Activated CD4-positive, alpha-beta T cell treated with anti-CD3 and anti-CD28 coated beads, Interleukin-2, amount 10 ng/mL, durations not matched to agents 7 days and 5 days (primary cell): ENCODE measurements at regions not wholly inside any gene's neighbourhood (a gene's known extent, or its start where the extent isn't known, plus 50 kb on each side); places are given as distances from the start of the nearest gene placed in this dataset.

Experiments
- CTCF ChIA-PET: fragments of 350-600 bp; sonication (Branson Sonifier 250); formaldehyde crosslinking; loops from one replicate; lab custom pipeline; 2021; ENCODE audit warnings: antibody characterized with exemption; lab: Charles Lee
- POLR2A ChIA-PET: fragments of 350-600 bp; sonication (Branson Sonifier 250); formaldehyde crosslinking; loops from one replicate; lab custom pipeline; 2021; ENCODE audit warnings: antibody characterized with exemption; lab: Charles Lee
- DNase-seq: peaks from one replicate; pipeline ENCODE4 v3.0.0-alpha.2; 2020
- H3K27ac Mint-ChIP-seq: one replicate; pipeline ENCODE4 v1.8.0; 2021; ENCODE audit warnings: mild to moderate bottlenecking, moderate library complexity, mixed read lengths
- H3K27me3 Mint-ChIP-seq: one replicate; pipeline ENCODE4 v1.8.0; 2021; ENCODE audit warnings: mixed read lengths
- H3K36me3 Mint-ChIP-seq: one replicate; pipeline ENCODE4 v1.8.0; 2021; ENCODE audit warnings: low read depth, mixed read lengths
- H3K4me1 Mint-ChIP-seq: one replicate; pipeline ENCODE4 v1.8.0; 2021; ENCODE audit warnings: mixed read lengths
- H3K4me3 Mint-ChIP-seq: one replicate; pipeline ENCODE4 v1.8.0; 2021; ENCODE audit warnings: mild to moderate bottlenecking, moderate library complexity, mixed read lengths
- H3K9me3 Mint-ChIP-seq: one replicate; pipeline ENCODE4 v1.8.0; 2021; ENCODE audit warnings: mixed read lengths

DNA sequence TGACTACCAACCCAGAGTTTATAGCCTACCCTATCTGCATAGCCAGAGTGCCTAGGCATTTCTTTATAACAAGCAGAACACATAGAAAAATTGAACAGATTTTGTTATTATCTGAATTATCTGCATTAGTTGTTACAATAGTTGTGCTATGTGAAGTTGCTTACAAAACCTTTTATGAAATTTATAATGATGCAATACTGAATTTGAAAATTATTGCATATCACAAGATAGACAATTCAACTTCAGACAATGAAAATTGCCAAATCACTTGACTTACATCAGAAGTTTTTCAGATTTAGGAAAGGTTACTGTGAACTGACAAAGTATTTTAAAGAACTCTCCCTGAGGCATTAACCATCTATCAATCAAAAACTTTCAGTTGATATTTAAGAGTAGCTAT is 437.9 kb upstream of the PIK3C3 start:
- Mint-ChIP-seq H3K4me3 (no peak overlapping the region), H3K27ac (no peak overlapping the region), H3K4me1 (no peaks in the 10 kb centered on the region), H3K36me3 (no peaks in the 10 kb centered on the region), H3K27me3 (no peaks in the 10 kb centered on the region), H3K9me3 (no peaks in the 10 kb centered on the region)
- POLR2A ChIA-PET, result no interaction called here
- DNase-seq, result no peak
- CTCF ChIA-PET, result no interaction called here

GRCh38 chr18:41513438-41513837 is 441.6 kb upstream of the PIK3C3 start:
- CTCF ChIA-PET, result no interaction called here
- Mint-ChIP-seq H3K9me3 (no peaks in the 10 kb centered on the region), H3K27ac (no peak overlapping the region), H3K36me3 (no peaks in the 10 kb centered on the region), H3K4me1 (no peaks in the 10 kb centered on the region), H3K27me3 (no peaks in the 10 kb centered on the region), H3K4me3 (no peak overlapping the region)
- DNase-seq, result no peak
- POLR2A ChIA-PET, result no interaction called here

- Mint-ChIP-seq H3K27ac (no peak overlapping the region), H3K36me3 (no peaks in the 10 kb centered on the region), H3K9me3 (no peaks in the 10 kb centered on the region), H3K4me3 (no peak overlapping the region), H3K4me1 (no peaks in the 10 kb centered on the region), H3K27me3 (no peaks in the 10 kb centered on the region)
- DNase-seq, result no peak
- CTCF ChIA-PET, result no interaction called here
- POLR2A ChIA-PET, result no interaction called here
These were observed 450.7 kb upstream of the PIK3C3 start for GRCh38 chr18:41504316-41504715.

DNA sequence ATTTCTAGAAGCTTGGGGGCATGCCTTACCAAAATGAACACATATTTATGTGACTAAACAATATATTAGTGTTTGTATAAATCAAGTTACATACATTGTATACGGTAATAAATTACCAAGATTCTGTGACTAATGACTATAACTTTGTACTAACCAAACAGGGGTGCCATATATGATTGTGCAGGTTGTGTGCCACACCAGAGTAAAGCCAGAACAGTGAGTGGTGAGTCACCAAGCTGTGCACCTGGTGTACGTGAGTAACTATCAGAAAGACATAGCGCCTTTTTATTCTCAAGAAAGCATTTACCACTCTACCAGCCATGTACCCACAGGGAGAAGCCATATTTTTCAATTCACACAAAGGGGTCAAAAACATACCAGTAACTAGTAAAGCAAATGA is 453.2 kb upstream of the PIK3C3 start:
- Mint-ChIP-seq H3K4me1 (no peaks in the 10 kb centered on the region), H3K27me3 (no peaks in the 10 kb centered on the region), H3K9me3 (no peaks in the 10 kb centered on the region), H3K36me3 (no peaks in the 10 kb centered on the region), H3K4me3 (no peak overlapping the region), H3K27ac (no peak overlapping the region)
- ChIA-PET POLR2A (no interaction called here), CTCF (no interaction called here)
- no peak for DNase-seq

- DNase-seq, result no peak
These were observed 455.7 kb upstream of the PIK3C3 start for GRCh38 chr18:41499345-41499744.

GRCh38 chr18:41490861-41491260 is 464.2 kb upstream of the PIK3C3 start:
- no peaks in the 10 kb centered on the region for H3K27me3 Mint-ChIP-seq
- H3K36me3 Mint-ChIP-seq, result no peaks in the 10 kb centered on the region
- H3K4me3 Mint-ChIP-seq, result no peak overlapping the region
- POLR2A ChIA-PET, result no interaction called here
- CTCF ChIA-PET, result no interaction called here
- no peaks in the 10 kb centered on the region for H3K4me1 Mint-ChIP-seq
- no peak for DNase-seq
- H3K27ac Mint-ChIP-seq, result no peak overlapping the region
- peaks cover 3% of the 10 kb centered on the region for H3K9me3 Mint-ChIP-seq

More at GRCh38 chr18:41499345-41499744, 455.7 kb upstream of the PIK3C3 start:
- Mint-ChIP-seq H3K36me3 (no peaks in the 10 kb centered on the region), H3K9me3 (peaks cover 2% of the 10 kb centered on the region), H3K4me3 (no peak overlapping the region), H3K27me3 (no peaks in the 10 kb centered on the region), H3K4me1 (no peaks in the 10 kb centered on the region), H3K27ac (no peak overlapping the region)
- CTCF ChIA-PET, result no interaction called here
- POLR2A ChIA-PET, result no interaction called here

DNA sequence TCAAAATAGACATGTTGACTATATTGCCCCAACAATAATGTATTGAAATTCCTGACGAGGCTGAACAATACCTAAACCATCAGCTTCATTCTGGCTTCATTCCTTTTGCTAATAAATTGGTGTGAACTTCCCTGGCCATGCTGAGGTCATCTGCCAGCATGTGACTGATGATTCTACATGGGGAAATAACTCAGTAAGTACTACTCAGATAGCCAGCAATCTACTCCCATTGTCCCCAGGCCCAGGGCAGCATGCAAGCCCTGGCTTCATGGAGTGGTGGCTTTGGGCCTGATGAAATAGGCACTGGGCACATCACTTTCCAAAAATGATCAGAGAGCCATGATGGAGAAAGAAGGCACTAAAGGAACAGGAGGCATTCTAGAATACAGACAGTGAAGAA is 468.5 kb upstream of the PIK3C3 start:
- Mint-ChIP-seq H3K27ac (no peak overlapping the region), H3K4me1 (no peaks in the 10 kb centered on the region), H3K9me3 (peaks cover 4% of the 10 kb centered on the region), H3K27me3 (no peaks in the 10 kb centered on the region), H3K4me3 (no peak overlapping the region), H3K36me3 (no peaks in the 10 kb centered on the region)
- ChIA-PET POLR2A (no interaction called here), CTCF (no interaction called here)
- DNase-seq, result no peak

- no peak overlapping the region for H3K4me3 Mint-ChIP-seq
- no peak overlapping the region for H3K27ac Mint-ChIP-seq
- H3K4me1 Mint-ChIP-seq, result no peaks in the 10 kb centered on the region
- DNase-seq, result no peak
- CTCF ChIA-PET, result no interaction called here
- H3K9me3 Mint-ChIP-seq, result peaks cover 4% of the 10 kb centered on the region
- no peaks in the 10 kb centered on the region for H3K36me3 Mint-ChIP-seq
- no peaks in the 10 kb centered on the region for H3K27me3 Mint-ChIP-seq
- POLR2A ChIA-PET, result no interaction called here
These were observed 471.0 kb upstream of the PIK3C3 start for GRCh38 chr18:41484069-41484468.

DNA sequence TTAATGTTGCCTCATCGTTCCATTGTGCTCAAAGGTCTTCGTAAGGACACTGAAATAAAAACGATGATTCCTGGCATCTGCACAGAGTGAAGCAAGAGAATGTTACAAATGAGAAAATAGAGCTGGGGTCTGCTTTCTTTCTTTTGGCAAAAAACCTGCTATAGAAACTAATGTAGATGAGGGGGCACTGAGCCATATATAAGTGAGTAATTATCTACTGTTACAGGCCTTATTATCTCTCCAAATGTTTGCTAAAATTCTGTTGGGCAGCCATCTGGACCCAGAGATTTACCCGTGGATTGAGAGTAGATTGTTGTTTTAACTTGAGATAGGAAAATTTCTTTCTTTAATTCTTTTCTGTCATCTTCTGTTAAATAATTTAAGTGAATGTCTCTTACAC is 472.5 kb upstream of the PIK3C3 start:
- Mint-ChIP-seq H3K27ac (no peak overlapping the region), H3K4me1 (no peaks in the 10 kb centered on the region), H3K27me3 (no peaks in the 10 kb centered on the region), H3K36me3 (no peaks in the 10 kb centered on the region), H3K9me3 (peaks cover 4% of the 10 kb centered on the region), H3K4me3 (no peak overlapping the region)
- POLR2A ChIA-PET, result interaction anchor here (0.6 kb wide), 1 partner anchor 271 kb away, joined by 3 read pairs; no protein-coding TSS in a partner anchor
- CTCF ChIA-PET, result no interaction called here
- DNase-seq, result no peak

DNA sequence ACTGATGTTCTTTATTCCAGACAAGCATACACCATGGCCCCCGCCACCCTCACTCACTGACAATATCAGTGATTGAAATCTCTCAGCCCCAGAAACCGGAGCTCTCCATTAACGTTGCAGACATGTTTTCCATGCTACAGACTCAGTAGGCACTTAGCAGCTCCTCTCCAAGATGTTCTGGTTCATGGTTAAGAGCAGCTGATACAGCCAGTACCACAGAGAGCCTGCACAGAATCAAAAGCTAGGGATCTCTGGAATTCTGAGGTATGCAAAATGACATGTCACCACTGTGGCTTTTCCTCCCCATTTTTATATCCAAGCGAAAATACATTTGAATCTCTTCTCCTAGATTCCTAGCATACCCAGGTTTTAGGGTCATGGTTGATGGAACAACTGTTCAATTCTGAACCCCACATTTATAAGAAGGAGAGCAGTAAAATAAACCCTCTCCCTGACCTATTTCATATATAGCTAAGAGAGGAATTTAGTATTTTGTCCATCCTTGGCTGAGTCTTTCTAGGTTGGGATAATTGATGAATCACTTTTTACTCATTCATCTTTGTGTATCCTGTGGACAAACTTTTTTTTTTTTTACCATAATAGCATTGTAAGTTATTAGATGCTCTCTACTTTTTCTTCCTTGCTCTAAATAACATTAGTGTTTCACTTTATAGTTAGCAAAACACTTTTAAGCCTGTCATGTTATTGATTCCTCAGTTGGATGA is 488.4 kb upstream of the PIK3C3 start:
- Mint-ChIP-seq H3K27me3 (no peaks in the 10 kb centered on the region), H3K27ac (no peak overlapping the region), H3K4me1 (no peaks in the 10 kb centered on the region), H3K4me3 (no peak overlapping the region), H3K36me3 (no peaks in the 10 kb centered on the region), H3K9me3 (peaks cover 3% of the 10 kb centered on the region)
- CTCF ChIA-PET, result no interaction called here
- no peak for DNase-seq
- POLR2A ChIA-PET, result no interaction called here

DNA sequence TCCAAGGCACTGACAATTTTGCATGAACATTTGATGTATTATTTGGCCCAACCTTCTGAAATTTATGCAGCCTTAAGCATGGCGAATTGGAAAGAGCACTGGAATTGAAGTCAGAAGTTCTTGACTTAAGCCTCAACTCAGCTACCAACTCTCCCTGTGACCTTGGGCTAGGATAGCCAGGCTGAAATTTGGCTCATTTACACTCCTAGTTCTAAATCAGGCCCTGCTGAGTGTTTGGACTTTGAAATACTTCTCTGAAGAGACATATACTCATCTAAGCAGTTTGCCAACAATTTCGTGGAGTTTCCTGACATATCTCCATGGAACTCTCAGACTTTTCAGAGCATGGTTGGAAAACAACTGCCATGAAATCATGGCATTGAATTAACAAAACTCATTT is 489.6 kb upstream of the PIK3C3 start:
- Mint-ChIP-seq H3K36me3 (no peaks in the 10 kb centered on the region), H3K27ac (no peak overlapping the region), H3K4me3 (no peak overlapping the region), H3K27me3 (no peaks in the 10 kb centered on the region), H3K9me3 (peaks cover 3% of the 10 kb centered on the region), H3K4me1 (no peaks in the 10 kb centered on the region)
- DNase-seq, result no peak
- ChIA-PET CTCF (no interaction called here), POLR2A (no interaction called here)

DNA sequence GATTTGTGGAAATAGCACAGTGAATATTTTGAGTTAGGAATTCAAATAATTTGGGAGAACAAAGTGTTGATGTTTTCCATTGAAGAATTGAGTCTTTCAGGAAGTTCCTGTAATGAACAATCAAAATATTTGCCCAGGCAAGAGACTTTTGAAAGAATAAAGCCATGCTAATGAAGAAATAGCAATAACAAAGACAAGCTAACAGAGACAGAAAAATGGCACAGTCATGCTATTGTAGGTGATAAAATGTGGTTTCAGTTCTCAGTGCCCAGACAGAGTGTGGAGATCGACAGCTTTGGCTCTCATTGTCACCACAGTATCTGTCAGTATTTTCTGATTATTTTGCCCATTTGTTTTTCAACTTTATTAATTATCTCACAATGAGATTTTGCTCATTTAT is 490.8 kb upstream of the PIK3C3 start:
- no peaks in the 10 kb centered on the region for H3K36me3 Mint-ChIP-seq
- CTCF ChIA-PET, result no interaction called here
- H3K27me3 Mint-ChIP-seq, result no peaks in the 10 kb centered on the region

DNA sequence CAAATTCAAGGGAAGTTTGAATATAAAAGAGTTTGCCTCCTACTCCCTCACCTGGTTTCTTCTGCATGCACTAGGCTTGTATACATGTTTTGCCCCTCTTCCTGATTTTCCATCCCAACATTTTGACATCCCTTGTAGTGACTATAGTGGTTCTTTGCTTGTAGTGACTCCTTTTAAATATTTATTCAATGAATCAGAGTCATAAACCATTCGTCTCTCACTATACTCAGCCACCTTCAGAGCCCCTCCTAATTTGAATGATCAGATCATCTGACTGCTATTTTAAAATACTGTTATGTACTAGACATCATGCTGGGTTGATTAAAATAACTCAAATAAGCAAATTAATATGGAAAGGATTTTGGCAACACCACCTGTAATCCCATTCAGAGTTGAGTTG is 492.1 kb upstream of the PIK3C3 start:
- CTCF ChIA-PET, result no interaction called here

More for the DNA sequence above, 490.8 kb upstream of the PIK3C3 start:
- H3K4me1 Mint-ChIP-seq, result no peaks in the 10 kb centered on the region
- H3K9me3 Mint-ChIP-seq, result peaks cover 3% of the 10 kb centered on the region
- POLR2A ChIA-PET, result no interaction called here
- no peak overlapping the region for H3K27ac Mint-ChIP-seq
- no peak for DNase-seq
- H3K4me3 Mint-ChIP-seq, result no peak overlapping the region

GRCh38 chr18:41461114-41461513 is 493.9 kb upstream of the PIK3C3 start:
- POLR2A ChIA-PET, result no interaction called here

More for the DNA sequence above, 492.1 kb upstream of the PIK3C3 start:
- no peaks in the 10 kb centered on the region for H3K4me1 Mint-ChIP-seq
- POLR2A ChIA-PET, result no interaction called here
- no peak overlapping the region for H3K27ac Mint-ChIP-seq
- H3K27me3 Mint-ChIP-seq, result no peaks in the 10 kb centered on the region
- no peak overlapping the region for H3K4me3 Mint-ChIP-seq
- no peaks in the 10 kb centered on the region for H3K36me3 Mint-ChIP-seq
- DNase-seq, result no peak
- no peaks in the 10 kb centered on the region for H3K9me3 Mint-ChIP-seq

More at GRCh38 chr18:41461114-41461513, 493.9 kb upstream of the PIK3C3 start:
- Mint-ChIP-seq H3K36me3 (no peaks in the 10 kb centered on the region), H3K27ac (no peak overlapping the region), H3K4me3 (no peak overlapping the region), H3K27me3 (no peaks in the 10 kb centered on the region), H3K4me1 (no peaks in the 10 kb centered on the region), H3K9me3 (no peaks in the 10 kb centered on the region)
- CTCF ChIA-PET, result no interaction called here
- DNase-seq, result no peak
